ENCODE measurements at regions not wholly inside any gene's neighbourhood (a gene's known extent, or its start where the extent isn't known, plus 50 kb on each side); places are given as distances from the start of the nearest gene placed in this dataset.

- TF ChIP-seq CTCF (IDR thresholded peaks at IDR 0.05; ENCODE audit: low read depth, low read length) = no peak
- in situ Hi-C loops (cut with HindIII; ENCODE audit: low sequenced_read_pairs) = no loop called here
- DNase-seq (ENCODE audit: low read depth, low spot score) = no peak
- no peak overlapping the region for H3K4me3 ChIP-seq (ENCODE audit: low read depth, low read length)
Measured at GRCh38 chr3:25117005-25117593, 311.0 kb upstream of the RARB start.

GRCh38 chr3:25119682-25120081, 308.4 kb upstream of the RARB start:
- in situ Hi-C loops (cut with HindIII; ENCODE audit: low sequenced_read_pairs) = no loop called here
- DNase-seq (ENCODE audit: low read depth, low spot score) = no peak
- no peak overlapping the region for H3K4me3 ChIP-seq (ENCODE audit: low read depth, low read length)
- no peak for TF ChIP-seq CTCF (IDR thresholded peaks at IDR 0.05; ENCODE audit: low read depth, low read length)

GRCh38 chr3:25120665-25121064, 307.4 kb upstream of the RARB start:
- in situ Hi-C loops (cut with HindIII; ENCODE audit: low sequenced_read_pairs) = no loop called here
- no peak for DNase-seq (ENCODE audit: low read depth, low spot score)
- TF ChIP-seq CTCF (IDR thresholded peaks at IDR 0.05; ENCODE audit: low read depth, low read length) = no peak
- no peak overlapping the region for H3K4me3 ChIP-seq (ENCODE audit: low read depth, low read length)

GRCh38 chr3:25125201-25125600, 302.9 kb upstream of the RARB start:
- DNase-seq (ENCODE audit: low read depth, low spot score) = no peak
- no peak for TF ChIP-seq CTCF (IDR thresholded peaks at IDR 0.05; ENCODE audit: low read depth, low read length)
- no peak overlapping the region for H3K4me3 ChIP-seq (ENCODE audit: low read depth, low read length)
- in situ Hi-C loops (cut with HindIII; ENCODE audit: low sequenced_read_pairs) = no loop called here

- no peak overlapping the region for H3K4me3 ChIP-seq (ENCODE audit: low read depth, low read length)
- no peak for DNase-seq (ENCODE audit: low read depth, low spot score)
- TF ChIP-seq CTCF (IDR thresholded peaks at IDR 0.05; ENCODE audit: low read depth, low read length) = no peak
- in situ Hi-C loops (cut with HindIII; ENCODE audit: low sequenced_read_pairs) = no loop called here
Measured at GRCh38 chr3:25128735-25129134, 299.3 kb upstream of the RARB start.

GRCh38 chr3:25130724-25131520, 297.1 kb upstream of the RARB start:
- DNase-seq (ENCODE audit: low read depth, low spot score) = no peak
- TF ChIP-seq CTCF (IDR thresholded peaks at IDR 0.05; ENCODE audit: low read depth, low read length) = no peak
- no peak overlapping the region for H3K4me3 ChIP-seq (ENCODE audit: low read depth, low read length)
- in situ Hi-C loops (cut with HindIII; ENCODE audit: low sequenced_read_pairs) = no loop called here

All from astrocyte of the spinal cord (primary cell).